H1 (cell line): ENCODE measurements at regions not wholly inside any gene's neighbourhood (a gene's known extent, or its start where the extent isn't known, plus 50 kb on each side); places are given as distances from the start of the nearest gene placed in this dataset.

Experiments used
- CTCF ChIA-PET: fragments of 300-600 bp; sonication (Branson Sonifier 250); formaldehyde crosslinking; loops from one replicate; lab custom pipeline; 2021; ENCODE audit not compliant: partially characterized antibody; lab: Charles Lee
- POLR2A ChIA-PET: fragments of 300-600 bp; sonication (Branson Sonifier 250); formaldehyde crosslinking; loops from one replicate; lab custom pipeline; 2021; ENCODE audit warnings: inconsistent platforms; ENCODE audit not compliant: partially characterized antibody; lab: Charles Lee
- DNase-seq, 2 experiments: peaks; one replicate each; pipeline versions ENCODE4 v3.0.0 to v3.0.0-alpha.2; 2010 to 2022; ENCODE audit warnings: low spot score in 2 of 2, low read depth in 1 of 2, mixed read lengths in 1 of 2
- FAIRE-seq: peaks from 2 replicates; lab custom pipeline; 2011; peaks lifted over from hg19 to GRCh38; lab: Jason Lieb, UNC
- H2AFZ ChIP-seq: 2 replicates; pipeline ENCODE4 v1.8.1; 2012; ENCODE audit warnings: low read length, inconsistent platforms
- H2AK5ac ChIP-seq: 2 replicates; pipeline ENCODE4 v1.6.1; 2013; ENCODE audit warnings: low read depth, low read length
- H2BK120ac ChIP-seq: replicated peaks from 2 replicates; pipeline ENCODE3; 2013; ENCODE audit warnings: low read depth, low read length, inconsistent platforms
- H2BK12ac ChIP-seq: 2 replicates; pipeline ENCODE4 v1.6.1; 2013; ENCODE audit warnings: low read depth, low read length
- H2BK15ac ChIP-seq: 2 replicates; pipeline ENCODE4 v1.6.1; 2013; ENCODE audit warnings: low read length
- H2BK20ac ChIP-seq: 2 replicates; pipeline ENCODE4 v1.6.1; 2013; ENCODE audit warnings: low read length
- H2BK5ac ChIP-seq: 2 replicates; pipeline ENCODE4 v1.6.1; 2013; ENCODE audit warnings: low read depth, low read length
- H3K14ac ChIP-seq: 2 replicates; pipeline ENCODE4 v1.6.1; 2013; ENCODE audit warnings: inconsistent platforms; ENCODE audit not compliant: insufficient read length
- H3K18ac ChIP-seq: 2 replicates; pipeline ENCODE4 v1.6.1; 2013; ENCODE audit warnings: low read length; ENCODE audit errors: extremely low read depth
- H3K23ac ChIP-seq: 2 replicates; pipeline ENCODE4 v1.6.1; 2013; ENCODE audit warnings: inconsistent platforms; ENCODE audit not compliant: insufficient read length
- H3K23me2 ChIP-seq: 2 replicates; pipeline ENCODE4 v1.6.1; 2013; ENCODE audit warnings: low read depth, low read length
- H3K27ac ChIP-seq: 2 replicates; pipeline ENCODE4 v1.6.1; 2011; ENCODE audit warnings: low read depth, low read length, inconsistent platforms
- H3K27me3 ChIP-seq, 4 experiments: replicated peaks in 1 of 4; 1 replicate in 1 of 4; 2 replicates in 3 of 4; pipeline versions ENCODE4 v1.6.1 to v1.8.1; 2011 to 2013; ENCODE audit warnings: low read length in 3 of 4, mild to moderate bottlenecking in 3 of 4, inconsistent platforms in 2 of 4, mixed read lengths in 2 of 4, moderate library complexity in 1 of 4; ENCODE audit not compliant: control insufficient read depth in 3 of 4, insufficient read depth in 3 of 4; ENCODE audit errors: extremely low read depth in 1 of 4
- H3K36me3 ChIP-seq, 4 experiments: 2 replicates each; pipeline versions ENCODE4 v1.6.1 to v1.8.1; 2011 to 2013; ENCODE audit warnings: mild to moderate bottlenecking in 4 of 4, low read length in 3 of 4, moderate library complexity in 2 of 4, control low read depth in 1 of 4, inconsistent platforms in 1 of 4; ENCODE audit not compliant: insufficient read depth in 4 of 4, control insufficient read depth in 2 of 4
- H3K4ac ChIP-seq: replicated peaks from 2 replicates; pipeline ENCODE3; 2013; ENCODE audit warnings: low read length, low read depth, mixed read lengths, inconsistent platforms; ENCODE audit not compliant: insufficient read length
- H3K4me1 ChIP-seq, 4 experiments: replicated peaks in 1 of 4; 1 replicate in 1 of 4; 2 replicates in 3 of 4; pipeline versions ENCODE4 v1.6.1 to v1.8.1; 2011 to 2013; ENCODE audit warnings: low read length in 3 of 4, inconsistent platforms in 2 of 4, mixed read lengths in 1 of 4; ENCODE audit not compliant: insufficient read depth in 4 of 4, control insufficient read depth in 3 of 4
- H3K4me2 ChIP-seq, 2 experiments: 2 replicates each; pipeline versions ENCODE4 v1.6.1 to v1.8.1; 2011 to 2013; ENCODE audit warnings: low read depth in 2 of 2, low read length in 2 of 2, control low read depth in 1 of 2, inconsistent platforms in 1 of 2, mild to moderate bottlenecking in 1 of 2; ENCODE audit not compliant: insufficient read depth in 1 of 2
- H3K4me3 ChIP-seq, 4 experiments: fragments of 200-600, 300-600 bp in 1 of 4; sonication (generic), shearing (Covaris generic), sonication (Bioruptor Twin) in 1 of 4; 2 replicates each; pipeline versions ENCODE4 v1.5.1 to v1.8.1; 2011 to 2016; ENCODE audit warnings: low read length in 4 of 4, low read depth in 3 of 4, control low read depth in 2 of 4, inconsistent platforms in 2 of 4, mild to moderate bottlenecking in 2 of 4, mixed read lengths in 1 of 4, moderate library complexity in 1 of 4; ENCODE audit not compliant: insufficient read depth in 2 of 4; ENCODE audit errors: extremely low read depth in 1 of 4
- H3K56ac ChIP-seq: replicated peaks from 2 replicates; pipeline ENCODE3; 2013; ENCODE audit warnings: low read depth, mild to moderate bottlenecking, mixed read lengths, low read length, inconsistent platforms; ENCODE audit not compliant: insufficient read length
- H3K79me1 ChIP-seq: 2 replicates; pipeline ENCODE4 v1.6.1; 2013; ENCODE audit warnings: low read depth, low read length, control low read depth
- H3K79me2 ChIP-seq, 2 experiments: 2 replicates each; pipeline versions ENCODE4 v1.6.1 to v1.8.1; 2012 to 2013; ENCODE audit warnings: low read length in 2 of 2, mild to moderate bottlenecking in 2 of 2, inconsistent platforms in 1 of 2; ENCODE audit not compliant: insufficient read depth in 2 of 2, control insufficient read depth in 1 of 2
- H3K9ac ChIP-seq, 4 experiments: replicated peaks in 1 of 4; 1 replicate in 1 of 4; 2 replicates in 3 of 4; pipeline versions ENCODE4 v1.6.1 to v1.8.1; 2011 to 2013; ENCODE audit warnings: low read depth in 3 of 4, low read length in 3 of 4, control low read depth in 2 of 4, mild to moderate bottlenecking in 2 of 4, moderate library complexity in 2 of 4, inconsistent platforms in 1 of 4; ENCODE audit errors: extremely low read depth in 1 of 4
- H3K9me3 ChIP-seq, 2 experiments: 2 replicates each; pipeline versions ENCODE4 v1.6.1 to v1.8.1; 2012 to 2013; ENCODE audit warnings: mild to moderate bottlenecking in 2 of 2, moderate library complexity in 2 of 2, control low read depth in 1 of 2, inconsistent platforms in 1 of 2, low read depth in 1 of 2, low read length in 1 of 2, mixed read lengths in 1 of 2; ENCODE audit not compliant: insufficient read depth in 2 of 2
- H4K20me1 ChIP-seq, 2 experiments: replicated peaks in 1 of 2; 2 replicates each; pipeline versions ENCODE3 to v1.8.1; 2011 to 2013; ENCODE audit warnings: inconsistent platforms in 2 of 2, low read length in 2 of 2, mild to moderate bottlenecking in 1 of 2; ENCODE audit not compliant: insufficient read depth in 2 of 2, control insufficient read depth in 1 of 2
- H4K5ac ChIP-seq: 2 replicates; pipeline ENCODE4 v1.6.1; 2013; ENCODE audit warnings: low read length, low read depth, mixed read lengths, inconsistent platforms; ENCODE audit not compliant: insufficient read length
- H4K8ac ChIP-seq: 2 replicates; pipeline ENCODE4 v1.8.0; 2013; ENCODE audit warnings: mild to moderate bottlenecking, moderate library complexity, low read length, inconsistent platforms; ENCODE audit not compliant: insufficient read depth; ENCODE audit errors: extremely low read depth
- H4K91ac ChIP-seq: replicated peaks from 2 replicates; pipeline ENCODE3; 2013; ENCODE audit warnings: low read length, mixed read lengths, inconsistent platforms; ENCODE audit not compliant: insufficient read length
- CBX5 ChIP-seq: fragments of 300-800, 300-1000 bp; sonication (generic); IDR thresholded peaks from 2 replicates; pipeline ENCODE4 v1.7.1; 2016; ENCODE audit warnings: antibody characterized with exemption, low read length, low read depth
- KDM1A ChIP-seq: fragments of 200-600, 300-600 bp; sonication (generic); IDR thresholded peaks from 2 replicates; pipeline ENCODE4 v1.7.1; 2016; ENCODE audit warnings: mild to moderate bottlenecking, low read length, borderline replicate concordance
- RAD21 ChIP-seq, 2 experiments: IDR thresholded peaks in 1 of 2; conservative IDR thresholded peaks in 1 of 2; 2 replicates each; pipeline ENCODE4 v1.6.1; 2011; ENCODE audit warnings: low read depth in 2 of 2, low read length in 2 of 2, improper control_type of control experiment in 1 of 2, inconsistent platforms in 1 of 2, mild to moderate bottlenecking in 1 of 2, moderate library complexity in 1 of 2
- RBBP5 ChIP-seq: IDR thresholded peaks from 2 replicates; pipeline ENCODE4 v1.7.1; 2012; ENCODE audit warnings: low read depth, mild to moderate bottlenecking, inconsistent platforms, low read length, moderate library complexity, borderline replicate concordance
- TEAD4 ChIP-seq: IDR thresholded peaks from 2 replicates; pipeline ENCODE4 v1.6.1; 2012; ENCODE audit warnings: low read depth, low read length, inconsistent platforms, mixed read lengths
- WGBS, 2 experiments: shearing (Covaris generic) in 1 of 2; methylation state at CpG; one replicate each; pipeline versions ENCODE4 v1.1.6 to v1.1.7; 2013 to 2015; ENCODE audit warnings: low lambda C conversion rate in 2 of 2, mixed read lengths in 2 of 2, inconsistent platforms in 1 of 2, low coverage in 1 of 2, missing lambda C conversion rate in 1 of 2; ENCODE audit not compliant: insufficient replicate concordance in 2 of 2, insufficient coverage in 1 of 2, insufficient read length in 1 of 2; ENCODE audit errors: extremely low coverage in 1 of 2, missing lambda C conversion rate in 1 of 2; 5-methylcytosine and 5-hydroxymethylcytosine counted together

DNA sequence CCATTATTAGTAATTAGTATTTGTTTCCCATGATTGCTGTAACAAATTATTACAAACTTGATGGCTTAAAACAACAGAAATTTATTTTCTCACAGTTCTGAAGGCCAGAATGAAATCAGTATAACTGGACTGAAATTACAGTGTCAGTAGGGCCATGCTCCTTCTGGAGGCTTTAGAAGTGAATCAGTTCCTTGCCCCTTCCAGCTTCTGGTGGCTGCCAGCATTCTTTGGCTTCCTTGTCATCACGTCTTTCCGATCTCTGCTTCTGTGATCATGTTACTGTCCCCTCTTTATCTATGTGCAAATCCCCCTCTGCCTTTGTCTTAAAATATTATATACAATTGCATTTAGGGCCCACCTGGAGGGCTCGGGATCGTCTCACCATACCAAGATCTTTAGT, 92.0 kb downstream of the FOXB1 start:
- no peak overlapping the region for H4K8ac ChIP-seq
- H3K4me1 ChIP-seq, result no peaks in the 10 kb centered on the region
- H3K56ac ChIP-seq, result no peak overlapping the region
- TF ChIP-seq KDM1A (no peak), RAD21 (IDR thresholded peaks at IDR 0.05 in 1 of 2, conservative IDR thresholded peaks at IDR 0.05 in 1 of 2; ENCODE audit: low read depth in 2 of 2, low read length in 2 of 2) (no peak), CBX5 (no peak), RBBP5 (no peak), TEAD4 (no peak)
- H3K9me3 ChIP-seq, result peaks cover 0 to 7% of the 10 kb centered on the region in 2 experiments; a peak in 2 of 4 replicates
- no peak overlapping the region for H3K27ac ChIP-seq
- no peaks in the 10 kb centered on the region for H4K20me1 ChIP-seq
- H2BK120ac ChIP-seq, result no peak overlapping the region
- H2AFZ ChIP-seq, result no peak overlapping the region
- ChIA-PET POLR2A (no interaction called here), CTCF (interaction anchor here (0.6 to 1.5 kb wide), 3 partner anchors 21 to 714 kb away, joined by 3 read pairs; no protein-coding TSS in a partner anchor)
- H3K23me2 ChIP-seq, result no peaks in the 10 kb centered on the region; the same call in 1 of the 2 replicates
- FAIRE-seq (no peak), DNase-seq (no peak)
- no peak overlapping the region for H2BK5ac ChIP-seq
- H4K5ac ChIP-seq, result no peak overlapping the region
- no peaks in the 10 kb centered on the region for H3K27me3 ChIP-seq
- no peak overlapping the region for H2BK15ac ChIP-seq
- H3K4me3 ChIP-seq, result no peak overlapping the region
- no peak overlapping the region for H4K91ac ChIP-seq
- no peak overlapping the region for H3K18ac ChIP-seq
- H3K79me1 ChIP-seq, result no peaks in the 10 kb centered on the region
- H3K14ac ChIP-seq, result no peak overlapping the region
- H2BK20ac ChIP-seq, result no peak overlapping the region
- 88% methylated on average over 4 of the region's 4 CpGs; no CpG with 5 or more reads in 1 of the 2 experiments for WGBS, 2 experiments
- no peak overlapping the region for H2AK5ac ChIP-seq
- no peak overlapping the region for H2BK12ac ChIP-seq
- H3K9ac ChIP-seq, result no peak overlapping the region
- H3K36me3 ChIP-seq, result no peaks in the 10 kb centered on the region
- no peak overlapping the region for H3K4me2 ChIP-seq
- no peak overlapping the region for H3K4ac ChIP-seq
- no peaks in the 10 kb centered on the region for H3K79me2 ChIP-seq
- H3K23ac ChIP-seq, result no peak overlapping the region
